Chondrocyte (in vitro differentiated cells): ENCODE measurements at regions not wholly inside any gene's neighbourhood (a gene's known extent, or its start where the extent isn't known, plus 50 kb on each side); places are given as distances from the start of the nearest gene placed in this dataset.

ENCODE experiments used
- DNase-seq: peaks from one replicate; pipeline ENCODE4 v3.0.0; 2021; ENCODE audit warnings: mixed read lengths, low spot score
- H3K27ac Mint-ChIP-seq: one replicate; pipeline ENCODE4 v1.8.0; 2021; ENCODE audit warnings: mild to moderate bottlenecking, moderate library complexity, mixed read lengths; ENCODE audit not compliant: unreplicated experiment
- H3K27me3 Mint-ChIP-seq: 2 replicates; pipeline ENCODE4 v1.8.0; 2021; ENCODE audit warnings: low read depth, mixed read lengths
- H3K36me3 Mint-ChIP-seq: 2 replicates; pipeline ENCODE4 v1.8.0; 2021; ENCODE audit warnings: low read depth, mixed read lengths
- H3K4me1 Mint-ChIP-seq: 2 replicates; pipeline ENCODE4 v1.8.0; 2021; ENCODE audit warnings: low read depth, mild to moderate bottlenecking, mixed read lengths
- H3K4me3 Mint-ChIP-seq: one replicate; pipeline ENCODE4 v1.8.0; 2021; ENCODE audit warnings: mild to moderate bottlenecking, moderate library complexity, mixed read lengths; ENCODE audit not compliant: unreplicated experiment
- H3K9me3 Mint-ChIP-seq: 2 replicates; pipeline ENCODE4 v1.8.0; 2021; ENCODE audit warnings: low read depth, mixed read lengths
- CTCF ChIP-seq: fragments of 200-600 bp; sonication (generic); IDR thresholded peaks from 2 replicates; pipeline ENCODE4 v1.5.0; 2021; ENCODE audit warnings: antibody characterized with exemption, mild to moderate bottlenecking, moderate library complexity

GRCh38 chr1:228933753-228934152 lies 198.5 kb downstream of the RHOU start:
- no peak for DNase-seq
- no peak for TF ChIP-seq CTCF
- Mint-ChIP-seq H3K27ac (no peak overlapping the region), H3K4me1 (peaks cover 14% of the 10 kb centered on the region), H3K4me3 (no peak overlapping the region), H3K9me3 (peaks cover 9% of the 10 kb centered on the region), H3K36me3 (peaks cover 2% of the 10 kb centered on the region), H3K27me3 (peaks cover 20% of the 10 kb centered on the region)

DNA sequence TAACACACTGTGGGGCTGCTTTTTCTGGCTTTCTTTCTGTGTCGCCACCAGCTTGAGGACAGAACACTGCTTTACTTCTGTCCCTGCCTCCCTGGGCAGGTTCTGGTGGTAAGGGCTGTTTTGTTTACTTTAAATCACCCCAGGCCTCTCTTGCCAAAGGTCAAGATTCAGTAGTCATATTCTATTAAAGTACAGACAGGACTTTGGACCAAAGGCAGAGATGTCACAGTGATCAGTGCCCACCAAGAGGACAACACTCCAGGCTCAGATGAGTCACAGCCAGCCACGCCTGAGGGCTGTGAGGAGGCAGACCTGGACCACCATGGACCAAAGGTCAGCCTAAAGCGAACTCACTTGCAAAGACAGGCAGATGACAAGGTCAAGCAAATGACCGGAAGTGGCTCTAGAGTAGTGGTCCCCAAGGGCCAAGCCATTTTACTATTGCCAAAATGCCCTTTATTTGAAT lies 200.0 kb downstream of the RHOU start:
- peaks cover 14% of the 10 kb centered on the region for H3K4me1 Mint-ChIP-seq
- no peak for DNase-seq
- H3K36me3 Mint-ChIP-seq: peaks cover 2% of the 10 kb centered on the region
- H3K27ac Mint-ChIP-seq: no peak overlapping the region
- no peaks in the 10 kb centered on the region for H3K9me3 Mint-ChIP-seq
- H3K4me3 Mint-ChIP-seq: no peak overlapping the region
- TF ChIP-seq CTCF: no peak
- H3K27me3 Mint-ChIP-seq: peaks cover 20% of the 10 kb centered on the region

GRCh38 chr1:228935855-228936727 lies 200.8 kb downstream of the RHOU start:
- peaks cover 17% of the 10 kb centered on the region for H3K27me3 Mint-ChIP-seq
- peaks cover 2% of the 10 kb centered on the region for H3K36me3 Mint-ChIP-seq
- H3K4me3 Mint-ChIP-seq: no peak overlapping the region
- H3K9me3 Mint-ChIP-seq: no peaks in the 10 kb centered on the region
- H3K27ac Mint-ChIP-seq: no peak overlapping the region
- H3K4me1 Mint-ChIP-seq: peaks cover 14% of the 10 kb centered on the region
- no peak for TF ChIP-seq CTCF
- no peak for DNase-seq

GRCh38 chr1:228936881-228937280 lies 201.6 kb downstream of the RHOU start:
- no peaks in the 10 kb centered on the region for H3K9me3 Mint-ChIP-seq
- H3K27me3 Mint-ChIP-seq: peaks cover 14% of the 10 kb centered on the region
- DNase-seq: no peak
- peaks cover 14% of the 10 kb centered on the region for H3K4me1 Mint-ChIP-seq
- H3K4me3 Mint-ChIP-seq: no peak overlapping the region
- TF ChIP-seq CTCF: no peak
- H3K36me3 Mint-ChIP-seq: peaks cover 2% of the 10 kb centered on the region
- H3K27ac Mint-ChIP-seq: no peak overlapping the region

- Mint-ChIP-seq H3K4me3 (no peak overlapping the region), H3K36me3 (peaks cover 2% of the 10 kb centered on the region), H3K27me3 (peaks cover 12% of the 10 kb centered on the region), H3K4me1 (peaks cover 14% of the 10 kb centered on the region), H3K9me3 (no peaks in the 10 kb centered on the region), H3K27ac (no peak overlapping the region)
- no peak for TF ChIP-seq CTCF
- no peak for DNase-seq
Observed at GRCh38 chr1:228937351-228937750, 202.1 kb downstream of the RHOU start.
